HepG2 (cell line): ENCODE measurements at regions not wholly inside any gene's neighbourhood (a gene's known extent, or its start where the extent isn't known, plus 50 kb on each side); places are given as distances from the start of the nearest gene placed in this dataset.
A peak's percentile ranks its signal among the peaks of the same experiment; 100 is the strongest.

Source experiments
- CBX5 ChIP-seq: sonication (generic); formaldehyde crosslinking; IDR thresholded peaks from 2 replicates; pipeline ENCODE4 v1.4.0; 2020; ENCODE audit warnings: missing genetic modification reagents, borderline replicate concordance
- ELF1 ChIP-seq: sonication (generic); formaldehyde crosslinking; IDR thresholded peaks from 2 replicates; pipeline ENCODE4 v1.4.0; 2020; ENCODE audit warnings: missing genetic modification reagents
- FOXK1 ChIP-seq: sonication (generic); formaldehyde crosslinking; IDR thresholded peaks from 2 replicates; pipeline ENCODE4 v1.4.0; 2020; ENCODE audit warnings: low read depth, missing genetic modification reagents, borderline replicate concordance
- GTF2F1 ChIP-seq: fragments of 150-350 bp; IDR thresholded peaks from 2 replicates; pipeline ENCODE4 v1.6.1; 2014; ENCODE audit warnings: low read length
- KDM6A ChIP-seq: IDR thresholded peaks from 2 replicates; pipeline ENCODE4 v1.6.1; 2016; ENCODE audit warnings: low read depth
- LCORL ChIP-seq, 2 experiments: fragments of 450-650 bp in 1 of 2; sonication (generic) in 1 of 2; formaldehyde crosslinking in 1 of 2; IDR thresholded peaks; 2 replicates each; pipeline versions ENCODE4 v1.5.0 to v1.6.1; 2017 to 2020; ENCODE audit warnings: antibody characterized with exemption in 1 of 2, missing genetic modification reagents in 1 of 2
- NFIC ChIP-seq: IDR thresholded peaks from 2 replicates; pipeline ENCODE4 v1.6.1; 2012; ENCODE audit warnings: mild to moderate bottlenecking, low read length, inconsistent platforms
- NFKBIZ ChIP-seq: IDR thresholded peaks from 2 replicates; pipeline ENCODE4 v1.6.1; 2018; ENCODE audit warnings: missing genetic modification reagents, missing compliant biosample characterization
- RXRB ChIP-seq: IDR thresholded peaks from 2 replicates; pipeline ENCODE4 v1.6.1; 2016; ENCODE audit warnings: borderline replicate concordance, missing genetic modification reagents, missing compliant biosample characterization
- SMAD3 ChIP-seq: sonication (generic); formaldehyde crosslinking; IDR thresholded peaks from 2 replicates; pipeline ENCODE4 v1.4.0; 2020; ENCODE audit warnings: missing genetic modification reagents
- ZBTB37 ChIP-seq: sonication (generic); formaldehyde crosslinking; IDR thresholded peaks from 2 replicates; pipeline ENCODE4 v1.4.0; 2020; ENCODE audit warnings: mild to moderate bottlenecking, missing genetic modification reagents
- ZFP36L1 ChIP-seq: sonication (generic); formaldehyde crosslinking; IDR thresholded peaks from 2 replicates; pipeline ENCODE4 v1.8.0; 2022; ENCODE audit warnings: mild to moderate bottlenecking, missing genetic modification reagents, moderate library complexity
- ZNF232 ChIP-seq: sonication (generic); formaldehyde crosslinking; IDR thresholded peaks from 2 replicates; pipeline ENCODE4 v1.4.0; 2020; ENCODE audit warnings: missing genetic modification reagents, borderline replicate concordance
- ZNF280D ChIP-seq: sonication (generic); formaldehyde crosslinking; IDR thresholded peaks from 2 replicates; pipeline ENCODE4 v1.5.1; 2020; ENCODE audit warnings: mild to moderate bottlenecking, missing genetic modification reagents
- ZNF292 ChIP-seq: sonication (generic); formaldehyde crosslinking; IDR thresholded peaks from 2 replicates; pipeline ENCODE4 v1.8.1; 2022; ENCODE audit warnings: mild to moderate bottlenecking, low read depth, missing genetic modification reagents, borderline replicate concordance
- ZNF383 ChIP-seq: sonication (generic); formaldehyde crosslinking; IDR thresholded peaks from 2 replicates; pipeline ENCODE4 v1.4.0; 2020; ENCODE audit warnings: missing genetic modification reagents, mild to moderate bottlenecking, borderline replicate concordance
- ZNF430 ChIP-seq: sonication (generic); formaldehyde crosslinking; IDR thresholded peaks from 2 replicates; pipeline ENCODE4 v1.9.0; 2021; ENCODE audit warnings: mild to moderate bottlenecking, missing genetic modification reagents
- ZNF569 ChIP-seq: sonication (generic); formaldehyde crosslinking; IDR thresholded peaks from 2 replicates; pipeline ENCODE4 v1.5.0; 2020; ENCODE audit warnings: mild to moderate bottlenecking, missing genetic modification reagents, moderate library complexity, borderline replicate concordance
- ZNF580 ChIP-seq: IDR thresholded peaks from 2 replicates; pipeline ENCODE4 v1.6.1; 2016; ENCODE audit warnings: low read depth, borderline replicate concordance
- ZNF788 ChIP-seq: sonication (generic); formaldehyde crosslinking; IDR thresholded peaks from 2 replicates; pipeline ENCODE4 v1.5.0; 2020; ENCODE audit warnings: mild to moderate bottlenecking, missing genetic modification reagents, borderline replicate concordance
- ZNF816 ChIP-seq: sonication (generic); formaldehyde crosslinking; IDR thresholded peaks from 2 replicates; pipeline ENCODE4 v1.8.0; 2022; ENCODE audit warnings: missing genetic modification reagents, mild to moderate bottlenecking, borderline replicate concordance
- ZZZ3 ChIP-seq: sonication (generic); formaldehyde crosslinking; IDR thresholded peaks from 2 replicates; pipeline ENCODE4 v1.4.0; 2020; ENCODE audit warnings: missing genetic modification reagents, mild to moderate bottlenecking, borderline replicate concordance

DNA sequence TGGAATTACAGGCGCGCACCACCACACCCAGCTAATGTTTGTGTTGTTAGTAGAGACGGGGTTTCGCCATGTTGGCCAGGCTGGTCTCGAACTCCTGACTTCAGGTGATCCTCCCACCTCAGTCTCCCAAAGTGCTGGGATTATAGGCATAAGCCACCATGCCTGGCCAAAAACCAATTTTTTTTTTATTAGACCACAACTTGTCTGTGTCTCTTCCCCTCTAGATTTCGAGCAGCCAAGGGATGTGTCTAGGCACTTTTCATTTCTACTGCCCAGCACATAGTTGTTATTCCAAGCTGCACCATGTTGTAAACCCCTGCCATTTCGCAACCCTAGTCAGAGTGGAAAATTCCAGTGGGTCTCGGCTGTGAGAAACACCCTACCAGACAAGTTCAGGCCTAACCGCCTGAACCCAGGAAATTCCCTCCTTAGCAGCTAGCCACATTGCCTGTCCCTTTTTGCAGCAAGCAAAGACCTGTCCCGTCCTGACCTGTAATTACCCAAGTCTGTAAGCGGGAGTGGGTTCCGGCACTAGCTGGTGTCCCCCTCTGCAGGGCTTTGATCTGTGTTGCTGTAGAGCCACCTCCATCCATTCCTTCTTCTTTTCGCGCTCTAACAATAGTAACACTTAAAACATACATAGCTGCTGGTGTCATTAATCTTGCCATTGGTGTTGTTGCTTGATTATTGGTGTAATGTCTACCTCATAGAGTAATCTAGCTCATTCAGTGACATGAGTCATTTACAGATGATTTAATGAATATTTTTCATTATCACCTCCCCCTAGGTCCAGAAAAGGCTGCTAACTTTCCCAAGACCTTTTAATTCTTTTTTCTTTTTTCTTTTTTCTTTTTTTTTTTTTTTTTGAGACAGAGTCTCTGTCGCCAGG is 77.3 kb upstream of the ATF7IP2 start (continued):
- TF ChIP-seq ZNF816 (peak; percentile 47; the same call in 1 of the 2 replicates), NFKBIZ (0 out of 2 replicates have a peak, but pooled peaks have one; percentile 28), NFIC (peak; percentile 29; the same call in 1 of the 2 replicates), ZNF280D (peak; percentile 76), ELF1 (CRISPR knock-in tag) (peak; percentile 40; the same call in 1 of the 2 replicates), ZNF292 (CRISPR knock-in tag) (no peak), ZNF430 (CRISPR knock-in tag) (peak; percentile 75; the same call in 1 of the 2 replicates), ZZZ3 (CRISPR knock-in tag) (0 out of 2 replicates have a peak, but pooled peaks have one; percentile 71), ZNF569 (CRISPR knock-in tag) (no peak), SMAD3 (CRISPR knock-in tag) (peak; percentile 86; the same call in 1 of the 2 replicates), CBX5 (CRISPR knock-in tag) (no peak), ZFP36L1 (CRISPR knock-in tag) (0 out of 2 replicates have a peak, but pooled peaks have one; percentile 79), RXRB (peak; percentile 80), FOXK1 (CRISPR knock-in tag) (no peak; the same call in 1 of the 2 replicates), LCORL (IDR thresholded peaks at IDR 0.05) (no peak), LCORL (CRISPR knock-in tag; IDR thresholded peaks at IDR 0.05) (peak; percentile 48; the same call in 1 of the 2 replicates), ZNF788 (0 out of 2 replicates have a peak, but pooled peaks have one; percentile 36), ZNF383 (CRISPR knock-in tag) (no peak), ZNF232 (CRISPR knock-in tag) (no peak), ZNF580 (CRISPR knock-in tag) (peak; percentile 80), ZBTB37 (CRISPR knock-in tag) (no peak), KDM6A (CRISPR knock-in tag) (no peak), GTF2F1 (no peak)
